GM23338 (cell line): ENCODE measurements at regions not wholly inside any gene's neighbourhood (a gene's known extent, or its start where the extent isn't known, plus 50 kb on each side); places are given as distances from the start of the nearest gene placed in this dataset.
"Not testable (repeated sequence)": the region's sequence is repeated elsewhere in the genome, so short reads cannot be mapped to it uniquely, and the experiment has no call there.

Source experiments
- CREB1 ChIP-seq: fragments of 250-450 bp; sonication (Bioruptor Pico); IDR thresholded peaks from 2 replicates; pipeline ENCODE4 v1.5.0; 2020; ENCODE audit warnings: low read depth, mild to moderate bottlenecking, moderate library complexity
- EZH2 ChIP-seq: fragments of 200-600 bp; sonication (generic); IDR thresholded peaks from one replicate; pipeline ENCODE4 v1.8.0; 2017; ENCODE audit warnings: antibody characterized with exemption, mild to moderate bottlenecking, low read depth; ENCODE audit not compliant: unreplicated experiment
- EZH2phosphoT487 ChIP-seq: fragments of 200-600 bp; sonication (generic); IDR thresholded peaks from one replicate; pipeline ENCODE4 v1.8.1; 2018; ENCODE audit warnings: antibody characterized with exemption; ENCODE audit not compliant: unreplicated experiment
- JUNB ChIP-seq: IDR thresholded peaks from one replicate; pipeline ENCODE4 v1.6.1; 2016; ENCODE audit warnings: antibody characterized with exemption; ENCODE audit not compliant: unreplicated experiment
- POLR2AphosphoS5 ChIP-seq: IDR thresholded peaks from 2 replicates; pipeline ENCODE4 v1.6.1; 2016; ENCODE audit warnings: antibody characterized with exemption, low read depth
- ZNF114 ChIP-seq: fragments of 250-450 bp; sonication (Bioruptor Pico); IDR thresholded peaks from 2 replicates; pipeline ENCODE4 v1.5.0; 2020; ENCODE audit warnings: mild to moderate bottlenecking, moderate library complexity
- TF ChIP-seq, protein P1 (sequence below), 2 experiments: fragments of 200-600 bp in 1 of 2; sonication (generic) in 1 of 2; conservative IDR thresholded peaks; 2 replicates each; pipeline versions ENCODE4 v1.5.1 to v1.6.1; 2016 to 2017; ENCODE audit warnings: antibody characterized with exemption in 2 of 2, low read depth in 2 of 2, mild to moderate bottlenecking in 2 of 2, moderate library complexity in 1 of 2
- TF ChIP-seq, protein P2 (sequence below): IDR thresholded peaks from 2 replicates; pipeline ENCODE4 v1.6.1; 2016; ENCODE audit warnings: antibody characterized with exemption

DNA sequence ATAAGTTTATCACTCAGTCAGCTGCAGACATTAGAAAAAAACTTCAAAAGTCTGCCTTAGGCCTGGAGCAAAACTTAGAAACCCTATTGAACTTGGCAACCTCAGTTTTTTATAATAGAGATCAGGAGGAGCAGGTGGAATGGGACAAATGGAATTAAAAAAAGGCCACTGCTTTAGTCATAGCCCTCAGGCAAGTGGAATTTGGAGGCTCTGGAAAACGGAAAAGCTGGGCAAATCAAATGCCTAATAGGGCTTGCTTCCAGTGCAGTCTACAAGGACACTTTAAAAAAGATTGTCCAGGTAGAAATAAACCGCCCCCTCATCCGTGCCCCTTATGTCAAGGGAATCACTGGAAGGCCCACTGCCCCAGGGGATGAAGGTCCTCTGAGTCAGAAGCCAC, 68.7 kb upstream of the ARSJ start:
- TF ChIP-seq, protein P1, sequence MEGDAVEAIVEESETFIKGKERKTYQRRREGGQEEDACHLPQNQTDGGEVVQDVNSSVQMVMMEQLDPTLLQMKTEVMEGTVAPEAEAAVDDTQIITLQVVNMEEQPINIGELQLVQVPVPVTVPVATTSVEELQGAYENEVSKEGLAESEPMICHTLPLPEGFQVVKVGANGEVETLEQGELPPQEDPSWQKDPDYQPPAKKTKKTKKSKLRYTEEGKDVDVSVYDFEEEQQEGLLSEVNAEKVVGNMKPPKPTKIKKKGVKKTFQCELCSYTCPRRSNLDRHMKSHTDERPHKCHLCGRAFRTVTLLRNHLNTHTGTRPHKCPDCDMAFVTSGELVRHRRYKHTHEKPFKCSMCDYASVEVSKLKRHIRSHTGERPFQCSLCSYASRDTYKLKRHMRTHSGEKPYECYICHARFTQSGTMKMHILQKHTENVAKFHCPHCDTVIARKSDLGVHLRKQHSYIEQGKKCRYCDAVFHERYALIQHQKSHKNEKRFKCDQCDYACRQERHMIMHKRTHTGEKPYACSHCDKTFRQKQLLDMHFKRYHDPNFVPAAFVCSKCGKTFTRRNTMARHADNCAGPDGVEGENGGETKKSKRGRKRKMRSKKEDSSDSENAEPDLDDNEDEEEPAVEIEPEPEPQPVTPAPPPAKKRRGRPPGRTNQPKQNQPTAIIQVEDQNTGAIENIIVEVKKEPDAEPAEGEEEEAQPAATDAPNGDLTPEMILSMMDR (conservative IDR thresholded peaks at IDR 0.05; ENCODE audit: low read depth in 2 of 2) = not testable (repeated sequence)
- TF ChIP-seq EZH2phosphoT487; POLR2AphosphoS5; JUNB; EZH2; ZNF114 (CRISPR knock-in tag); CREB1 (CRISPR knock-in tag): not testable (repeated sequence)
- TF ChIP-seq, protein P2, sequence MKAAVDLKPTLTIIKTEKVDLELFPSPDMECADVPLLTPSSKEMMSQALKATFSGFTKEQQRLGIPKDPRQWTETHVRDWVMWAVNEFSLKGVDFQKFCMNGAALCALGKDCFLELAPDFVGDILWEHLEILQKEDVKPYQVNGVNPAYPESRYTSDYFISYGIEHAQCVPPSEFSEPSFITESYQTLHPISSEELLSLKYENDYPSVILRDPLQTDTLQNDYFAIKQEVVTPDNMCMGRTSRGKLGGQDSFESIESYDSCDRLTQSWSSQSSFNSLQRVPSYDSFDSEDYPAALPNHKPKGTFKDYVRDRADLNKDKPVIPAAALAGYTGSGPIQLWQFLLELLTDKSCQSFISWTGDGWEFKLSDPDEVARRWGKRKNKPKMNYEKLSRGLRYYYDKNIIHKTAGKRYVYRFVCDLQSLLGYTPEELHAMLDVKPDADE = not testable (repeated sequence)
